Stimulated activated CD4-positive, alpha-beta T cell treated with anti-CD3 and anti-CD28 coated beads, Interleukin-15, amount 100 ng/mL, for 1 hour (primary cell): ENCODE measurements at regions not wholly inside any gene's neighbourhood (a gene's known extent, or its start where the extent isn't known, plus 50 kb on each side); places are given as distances from the start of the nearest gene placed in this dataset.

Experiments
- DNase-seq, 2 donors: peaks; one replicate each; pipeline ENCODE4 v3.0.0-alpha.2; 2020; ENCODE audit warnings: low read depth in 1 of 2, low spot score in 1 of 2

DNA sequence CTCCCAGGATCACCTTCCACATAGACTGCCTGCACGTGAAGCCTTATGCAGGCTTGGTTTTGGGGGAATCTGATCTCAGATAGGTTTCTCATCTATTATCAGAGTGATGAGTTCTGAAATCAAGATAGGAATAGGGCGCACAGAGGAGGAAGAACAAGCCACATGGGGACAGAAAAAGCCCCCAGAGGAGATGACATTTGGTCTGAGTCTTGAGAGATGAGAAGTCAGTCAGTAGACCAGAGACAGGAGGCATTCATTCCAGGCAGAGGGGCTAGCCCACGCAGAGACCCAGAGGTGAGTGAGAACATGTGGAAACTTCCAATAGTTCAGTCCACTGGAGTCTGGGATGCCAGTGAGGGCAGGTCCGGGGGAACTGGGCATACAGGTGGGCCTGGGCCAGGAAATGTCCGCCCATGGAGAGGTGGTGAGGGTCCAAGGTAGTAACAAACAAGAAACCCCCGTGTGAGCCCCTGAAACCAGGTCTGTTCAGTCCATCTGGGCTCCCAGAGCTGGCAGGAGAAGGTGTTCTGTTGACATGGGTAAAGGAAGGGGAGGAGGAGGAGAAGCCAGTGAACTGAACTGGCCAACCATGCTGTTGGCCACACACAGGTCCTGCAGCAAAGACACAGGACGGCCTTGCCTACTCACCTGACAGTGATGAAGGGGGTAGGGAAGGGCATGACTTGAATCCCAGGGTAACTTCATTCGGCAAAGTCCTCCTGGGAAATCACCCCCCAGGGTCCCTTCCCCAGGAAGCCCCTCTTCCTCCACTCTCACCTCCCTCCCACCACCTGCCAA lies 69.3 kb upstream of the SMNDC1 start:
- no peak for DNase-seq

DNA sequence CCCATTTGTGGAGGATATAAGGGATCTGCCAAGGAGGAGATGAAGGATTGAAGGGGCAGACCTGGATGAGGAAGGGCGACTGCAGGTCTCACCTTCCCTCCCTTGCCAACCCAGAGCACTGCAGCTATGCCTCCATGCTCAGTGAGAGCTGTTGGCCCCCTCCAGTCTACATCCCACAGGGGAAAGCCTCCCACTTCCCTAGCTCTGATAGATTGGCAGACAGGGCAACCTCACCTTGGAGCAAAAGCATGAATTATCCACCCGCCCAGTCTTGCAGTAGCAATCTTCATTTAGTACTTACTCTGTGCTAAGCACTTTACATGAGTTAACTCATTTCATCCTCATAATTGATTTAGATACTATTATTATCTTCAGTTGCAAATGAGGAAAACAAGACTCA lies 70.4 kb upstream of the SMNDC1 start:
- no peak for DNase-seq

DNA sequence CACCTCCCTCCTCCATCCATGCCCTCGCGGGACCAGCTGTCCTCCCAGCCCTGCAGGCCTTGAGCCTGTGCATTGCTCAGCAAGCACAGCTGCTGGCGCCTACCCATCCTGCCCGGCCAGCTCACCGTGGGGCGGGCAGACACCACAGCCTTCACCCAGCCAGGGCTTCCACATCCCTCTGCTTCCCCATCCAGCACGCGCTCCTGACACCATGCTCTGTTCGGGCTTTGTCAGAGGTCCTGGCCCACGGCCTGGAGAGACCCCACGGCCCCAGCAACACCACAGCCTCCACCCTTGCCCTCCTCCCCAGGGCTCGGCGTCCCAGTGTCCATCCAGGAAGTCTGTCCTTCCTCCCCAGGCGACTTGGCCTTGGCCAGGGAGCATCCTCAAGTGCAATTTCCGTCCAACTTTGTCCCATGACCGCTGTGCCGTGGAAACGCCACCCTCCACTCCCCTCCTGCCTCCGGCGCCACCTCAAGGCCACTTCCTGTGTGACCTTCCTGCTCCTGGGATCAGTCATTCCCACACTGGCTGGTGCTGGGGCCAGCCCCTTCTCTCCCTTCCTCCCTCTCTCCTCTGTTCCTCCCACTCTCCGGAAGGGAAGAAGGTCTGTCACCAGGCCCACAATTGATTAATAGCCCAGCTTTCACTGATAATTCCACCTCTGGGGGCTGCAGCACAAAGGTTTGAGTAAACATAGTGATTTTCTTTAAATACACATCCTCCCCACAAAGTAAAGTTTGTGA lies 71.5 kb upstream of the SMNDC1 start:
- DNase-seq = no peak

DNA sequence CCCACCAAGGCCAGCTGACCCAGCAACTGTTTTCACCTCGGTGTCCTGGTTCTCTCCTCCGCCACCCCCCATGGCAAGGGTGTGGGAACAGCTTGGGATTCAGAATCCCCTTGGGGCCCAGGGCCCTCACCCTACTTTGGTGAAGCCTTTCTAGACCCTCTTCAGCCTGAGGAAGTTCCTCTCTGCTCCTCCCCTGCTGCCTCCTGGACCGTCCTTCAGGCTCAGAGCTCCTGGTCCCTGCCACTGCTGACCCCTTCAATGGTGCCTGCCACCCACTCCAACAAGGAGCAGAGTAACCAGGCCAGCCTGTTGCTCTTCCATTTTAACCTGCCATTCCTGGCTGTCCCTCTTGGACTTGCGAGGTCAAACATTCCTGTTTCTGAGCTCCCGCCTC lies 72.0 kb upstream of the SMNDC1 start:
- no peak for DNase-seq

DNA sequence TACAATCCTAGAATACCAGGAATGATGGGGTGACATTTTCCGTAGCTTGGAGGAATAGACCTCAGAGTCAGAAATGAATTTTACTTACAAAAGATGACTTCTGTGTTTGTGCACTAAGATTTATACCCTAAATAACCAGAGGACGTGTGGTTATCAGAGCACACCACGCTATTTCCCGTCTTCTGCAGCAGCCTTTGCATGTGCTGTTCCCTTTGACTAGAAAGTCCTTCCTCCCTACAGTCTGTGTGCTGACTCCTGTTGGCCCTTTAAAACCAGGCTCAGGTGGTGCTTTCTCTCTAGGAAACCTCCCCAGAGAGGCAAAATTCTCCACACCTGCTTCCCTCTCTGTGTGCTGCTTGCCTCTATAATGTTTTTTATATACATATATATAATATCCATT lies 73.3 kb upstream of the SMNDC1 start:
- no peak for DNase-seq

DNA sequence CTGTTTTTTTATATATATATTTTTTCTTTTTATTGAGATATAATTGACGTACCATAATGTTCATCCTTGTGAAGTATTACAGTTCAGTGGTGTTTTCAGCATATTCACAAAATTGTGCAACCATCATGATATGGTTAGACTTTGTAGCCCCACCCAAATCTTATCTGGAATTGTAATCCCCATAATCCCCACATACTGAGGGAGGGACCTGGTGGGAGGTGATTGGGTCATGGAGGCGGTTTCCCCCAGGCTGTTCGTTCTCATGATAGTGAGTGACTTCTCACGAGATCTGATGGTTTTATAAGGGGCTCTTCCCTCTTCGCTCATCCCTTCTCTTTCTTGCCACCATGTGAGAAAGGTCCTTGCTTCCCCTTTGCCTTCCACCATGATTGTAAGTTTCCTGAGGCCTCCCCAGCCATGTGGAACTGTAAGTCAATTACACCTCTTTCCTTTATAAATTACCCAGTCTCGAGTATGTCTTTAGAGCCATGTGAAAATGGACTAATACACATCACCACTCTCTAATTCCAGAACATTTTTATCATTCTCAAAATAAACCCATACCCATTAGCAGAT lies 73.9 kb upstream of the SMNDC1 start:
- DNase-seq = no peak

DNA sequence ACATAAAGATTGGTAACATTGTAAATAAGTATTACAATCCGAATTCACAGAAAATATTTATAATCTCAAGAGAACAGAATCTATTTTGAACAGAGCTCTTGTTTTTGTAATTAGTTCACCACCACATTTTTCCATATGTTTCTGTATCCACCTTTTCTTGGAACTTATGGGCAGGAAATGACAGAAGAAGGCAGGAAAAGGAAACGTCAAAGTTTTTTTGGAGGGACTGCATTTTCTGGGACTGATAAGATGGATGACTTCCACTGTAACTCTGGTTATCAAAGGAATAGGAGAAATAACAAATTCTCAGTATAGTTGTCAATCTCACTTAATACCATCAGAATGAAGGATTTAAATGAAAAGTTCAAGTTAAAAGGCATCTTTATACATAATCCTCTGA lies 75.1 kb upstream of the SMNDC1 start:
- no peak for DNase-seq

DNA sequence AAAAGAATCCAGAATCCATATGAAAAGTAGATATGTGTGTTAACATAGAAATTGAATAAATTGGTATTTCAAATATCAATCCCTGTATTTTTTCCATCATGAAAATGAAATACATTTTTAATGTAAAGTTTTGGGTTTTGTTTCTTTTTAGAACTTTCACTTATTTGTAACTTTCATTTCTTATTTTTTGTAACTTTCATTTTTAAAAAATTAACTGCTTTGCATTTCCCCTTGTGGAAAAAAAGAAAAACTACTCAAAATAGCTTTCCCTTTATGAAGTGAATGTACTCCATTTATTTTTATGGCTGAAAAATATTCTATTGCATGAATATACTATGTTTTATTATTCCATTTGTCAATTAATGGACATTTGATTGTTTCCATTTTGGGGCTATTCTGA lies 75.6 kb upstream of the SMNDC1 start:
- no peak for DNase-seq

DNA sequence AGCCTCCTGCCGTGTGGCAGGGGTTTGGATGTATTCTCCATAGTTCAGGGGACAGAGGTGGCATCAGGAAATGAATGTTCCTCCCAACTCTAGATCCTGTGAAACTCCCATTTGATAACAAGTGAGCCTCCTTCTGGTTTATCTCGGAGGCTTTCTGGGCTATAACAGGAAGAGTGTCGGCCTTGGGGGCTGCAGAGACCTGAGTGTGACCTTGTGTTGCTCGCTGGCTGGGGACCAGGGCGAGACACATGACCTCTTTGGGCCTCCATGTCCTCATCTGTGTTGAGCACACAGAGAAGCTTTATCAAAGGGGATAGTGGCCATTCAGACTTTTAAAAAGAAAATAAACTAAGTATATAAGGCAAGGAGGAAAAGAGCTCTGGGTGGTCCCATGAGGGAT lies 78.0 kb upstream of the SMNDC1 start:
- DNase-seq = no peak

DNA sequence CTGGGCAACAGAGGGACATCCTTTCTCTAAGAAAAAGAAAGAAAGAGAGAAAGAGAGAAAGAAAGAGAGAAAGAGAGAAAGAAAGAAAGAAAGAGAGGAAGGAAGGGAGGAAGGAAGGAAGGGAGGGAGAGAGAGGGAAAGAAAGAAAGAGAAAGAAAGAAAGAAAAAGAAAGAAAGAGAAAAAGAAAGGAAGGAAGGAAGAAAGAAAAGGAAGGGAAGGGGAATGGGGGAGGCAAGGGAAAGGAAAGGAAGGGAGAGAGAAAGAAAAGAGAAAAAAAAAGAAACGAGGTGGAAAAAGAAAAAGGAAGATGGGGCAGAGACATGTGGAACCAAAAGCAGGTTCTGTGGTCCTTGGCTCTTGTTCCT lies 82.9 kb upstream of the SMNDC1 start:
- no peak for DNase-seq

DNA sequence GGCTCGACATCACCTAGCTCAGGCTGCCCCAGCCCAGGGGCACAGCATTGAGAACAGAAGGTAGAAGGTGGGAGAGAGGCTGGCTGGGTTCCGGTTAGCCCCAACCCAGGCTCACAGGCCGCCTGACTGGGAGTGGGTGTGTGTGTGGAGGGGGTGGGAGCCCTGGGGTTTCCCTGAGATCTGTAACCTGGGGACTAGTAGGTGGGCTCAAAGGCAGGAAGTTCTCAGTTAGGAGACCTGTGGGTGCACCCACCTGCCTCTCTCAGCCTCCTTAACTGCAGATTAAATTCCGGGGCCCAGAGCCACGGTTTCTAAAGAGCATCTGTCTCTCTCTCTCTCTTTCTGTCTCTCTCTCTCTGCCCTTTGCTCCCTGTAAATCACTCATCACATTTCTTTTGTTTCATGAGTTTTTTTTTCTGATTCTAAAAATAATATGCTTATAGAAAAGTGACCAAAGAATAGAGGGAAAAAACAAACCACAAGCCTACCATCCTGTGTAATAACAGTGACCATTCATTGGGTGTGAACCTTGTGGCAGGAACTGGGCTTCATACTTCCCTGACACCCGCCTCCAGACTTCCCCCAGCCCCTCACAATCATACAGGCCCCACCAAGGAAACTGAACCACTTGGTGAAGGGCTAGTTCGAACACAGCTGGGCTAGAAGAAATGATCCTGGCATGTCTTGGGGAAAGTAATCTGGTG lies 83.4 kb upstream of the SMNDC1 start:
- DNase-seq = peak in 1 of 2 donors; percentile 29

DNA sequence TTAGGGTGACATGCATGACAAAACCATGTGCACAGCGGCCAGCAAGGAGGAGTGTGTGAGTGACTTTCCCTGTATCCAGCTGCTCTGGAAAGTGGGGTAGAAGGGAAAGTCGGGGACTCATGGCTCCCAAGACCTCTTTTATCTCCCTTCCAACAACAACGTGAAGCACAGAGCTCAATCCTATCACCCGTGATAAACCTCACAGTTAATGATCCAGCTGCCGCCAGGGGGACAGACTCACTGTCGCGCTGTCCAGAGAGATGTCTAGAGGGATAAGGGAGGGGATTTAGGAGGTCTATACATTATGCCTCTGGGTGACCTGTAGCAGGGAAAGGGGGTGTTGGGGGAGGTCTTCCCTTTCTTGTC lies 84.0 kb upstream of the SMNDC1 start:
- no peak for DNase-seq

DNA sequence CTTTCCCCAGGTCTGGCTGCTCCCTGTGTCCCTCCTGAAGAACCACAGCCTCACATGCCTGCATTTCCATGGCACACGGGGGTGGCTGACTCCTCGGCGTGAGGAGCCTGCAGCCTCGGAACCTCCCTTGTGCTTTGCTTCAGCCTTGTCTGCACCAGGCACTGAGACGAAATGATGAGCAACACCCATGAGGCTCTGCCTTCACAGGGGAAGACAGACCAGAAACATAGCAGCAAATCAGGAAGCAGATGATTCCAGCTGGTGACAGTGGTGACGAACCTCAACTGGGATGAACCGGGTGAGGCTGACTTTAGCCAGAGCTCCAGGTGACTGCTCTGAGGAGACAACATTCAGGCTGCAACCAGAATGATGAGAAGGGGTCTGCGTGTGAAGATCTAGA lies 84.5 kb upstream of the SMNDC1 start:
- no peak for DNase-seq

DNA sequence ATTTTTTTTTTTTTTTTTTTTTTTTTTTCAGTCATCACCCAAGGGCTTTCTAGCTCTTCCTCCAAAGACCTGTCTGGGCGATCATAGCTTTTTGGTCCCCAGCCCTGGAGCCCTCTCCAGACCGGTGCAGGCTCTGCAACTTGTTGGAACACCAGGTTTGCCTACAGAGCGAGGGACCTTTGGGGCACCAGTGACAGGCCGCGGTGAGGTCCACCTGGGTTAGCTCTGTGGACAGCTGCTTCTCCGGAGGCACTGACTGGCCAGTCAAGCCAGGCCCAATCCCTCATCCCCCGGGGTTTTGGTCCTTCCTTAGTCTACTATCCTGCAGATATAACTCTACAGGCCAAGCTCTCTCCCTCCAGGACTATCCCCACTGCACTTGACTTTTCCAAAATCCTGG lies 86.8 kb upstream of the SMNDC1 start:
- no peak for DNase-seq

DNA sequence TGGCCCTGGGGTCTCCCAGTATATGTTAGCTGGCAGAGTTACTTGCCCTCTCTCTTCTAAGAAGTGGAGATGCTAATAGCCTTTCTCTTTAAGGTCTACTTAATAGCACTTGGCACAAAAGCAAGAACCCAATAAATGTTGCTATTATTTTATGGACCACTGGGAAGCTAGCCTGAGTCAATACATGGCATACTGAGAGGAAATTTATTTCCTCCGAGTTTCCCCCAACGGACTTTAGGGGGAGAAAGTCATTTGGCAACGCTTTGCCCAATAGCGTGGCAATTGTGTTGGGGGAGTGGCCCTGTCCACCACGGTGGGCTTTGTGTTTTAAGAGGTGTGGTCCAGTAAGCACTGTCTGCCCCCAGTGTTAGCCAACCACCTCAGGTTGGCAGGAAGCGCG lies 87.4 kb upstream of the SMNDC1 start:
- no peak for DNase-seq

DNA sequence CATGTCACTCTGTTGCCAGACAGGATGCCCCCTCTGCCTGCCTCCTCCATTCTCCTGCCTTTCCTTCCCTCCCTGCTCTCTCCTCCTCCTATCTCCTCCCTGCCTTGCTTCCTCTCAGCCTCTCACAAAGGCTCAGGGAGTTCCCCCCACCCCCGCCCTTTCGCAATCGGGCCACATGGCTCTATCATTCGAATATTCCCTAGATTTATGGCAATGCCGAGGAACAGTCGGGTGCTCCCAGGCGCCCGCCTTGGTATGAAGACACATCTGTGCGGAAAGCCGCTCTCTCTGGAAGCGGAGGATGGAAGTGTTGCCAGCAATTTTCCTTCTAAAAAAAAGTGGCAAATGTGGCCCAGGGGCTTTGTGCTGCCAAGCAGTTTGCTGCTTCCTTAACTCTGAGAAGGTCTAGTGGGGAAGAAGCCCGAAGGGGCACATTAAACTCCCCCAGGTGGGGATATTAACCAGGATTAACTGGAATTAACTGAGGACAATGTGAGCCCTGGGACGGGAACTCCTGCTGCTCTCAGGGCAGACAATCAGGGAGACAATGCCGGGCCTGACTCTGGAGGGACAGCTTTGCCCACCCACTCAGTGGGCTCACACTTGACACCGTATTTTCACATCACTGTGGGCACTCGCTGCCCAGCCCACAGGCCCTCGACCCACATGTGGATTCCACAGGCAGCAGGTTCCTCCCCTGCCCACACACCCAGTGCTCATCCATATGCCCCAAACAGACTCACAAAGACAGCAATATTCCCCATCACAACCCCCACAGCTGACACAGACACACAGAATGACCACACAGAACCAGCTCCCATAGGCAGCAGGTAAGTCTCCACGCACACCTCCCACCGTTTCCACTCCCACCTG lies 88.4 kb upstream of the SMNDC1 start:
- DNase-seq = no peak

DNA sequence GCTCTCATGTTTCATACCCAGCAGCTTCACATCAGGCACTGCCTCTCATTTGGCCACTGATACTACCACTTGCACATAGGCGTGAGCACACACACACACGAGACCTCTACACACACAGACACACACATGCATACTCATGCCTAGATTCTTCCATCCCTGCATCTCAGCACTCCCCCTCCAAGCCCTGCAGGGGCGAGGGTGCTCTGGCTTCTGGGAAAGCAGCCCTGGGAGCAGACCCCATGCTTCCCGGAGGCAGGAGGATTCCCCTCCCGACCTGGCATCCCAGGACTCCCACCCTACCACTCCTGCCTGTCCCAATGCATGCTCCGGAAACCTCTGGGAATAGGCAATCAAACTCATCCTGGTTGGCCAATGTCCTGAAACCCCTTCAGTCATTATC lies 89.1 kb upstream of the SMNDC1 start:
- DNase-seq = no peak

DNA sequence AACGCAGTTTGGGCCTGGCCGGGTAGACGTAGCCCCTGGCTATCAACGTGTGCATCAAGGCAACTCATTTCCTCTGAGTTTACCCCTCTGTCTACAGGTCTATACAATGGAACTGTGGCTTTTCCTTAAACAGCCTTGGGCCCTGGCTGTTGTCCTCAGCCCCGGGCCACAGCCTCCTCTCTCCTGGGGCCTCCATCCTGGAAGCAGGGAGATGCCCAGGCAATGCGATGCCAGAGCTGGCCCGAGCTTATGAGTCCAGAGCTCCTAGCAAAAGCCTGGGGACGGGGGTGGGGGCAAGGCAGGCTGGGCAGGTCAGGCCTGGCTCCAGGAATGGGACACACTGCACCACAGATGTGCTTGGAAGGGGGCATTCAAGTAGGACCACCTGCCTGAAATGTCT lies 89.6 kb upstream of the SMNDC1 start:
- no peak for DNase-seq

DNA sequence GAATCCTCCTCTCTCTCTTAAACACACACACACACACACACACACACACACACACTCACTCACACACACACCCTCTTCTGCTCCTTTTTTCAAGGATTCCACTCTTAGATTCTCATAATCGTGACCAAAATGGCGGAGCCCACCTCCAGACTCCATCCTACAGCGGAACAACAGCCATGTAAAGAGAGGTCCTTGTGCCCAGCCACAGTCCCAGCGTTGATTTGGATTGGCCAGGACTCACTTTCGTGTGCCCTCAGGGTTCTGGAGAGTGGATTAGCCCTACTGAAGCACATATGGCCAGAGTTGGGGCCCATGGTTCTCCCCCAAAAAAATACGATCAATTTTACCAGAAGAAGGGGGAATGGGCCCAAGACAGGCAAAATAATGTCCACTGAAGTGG lies 90.2 kb upstream of the SMNDC1 start:
- no peak for DNase-seq

DNA sequence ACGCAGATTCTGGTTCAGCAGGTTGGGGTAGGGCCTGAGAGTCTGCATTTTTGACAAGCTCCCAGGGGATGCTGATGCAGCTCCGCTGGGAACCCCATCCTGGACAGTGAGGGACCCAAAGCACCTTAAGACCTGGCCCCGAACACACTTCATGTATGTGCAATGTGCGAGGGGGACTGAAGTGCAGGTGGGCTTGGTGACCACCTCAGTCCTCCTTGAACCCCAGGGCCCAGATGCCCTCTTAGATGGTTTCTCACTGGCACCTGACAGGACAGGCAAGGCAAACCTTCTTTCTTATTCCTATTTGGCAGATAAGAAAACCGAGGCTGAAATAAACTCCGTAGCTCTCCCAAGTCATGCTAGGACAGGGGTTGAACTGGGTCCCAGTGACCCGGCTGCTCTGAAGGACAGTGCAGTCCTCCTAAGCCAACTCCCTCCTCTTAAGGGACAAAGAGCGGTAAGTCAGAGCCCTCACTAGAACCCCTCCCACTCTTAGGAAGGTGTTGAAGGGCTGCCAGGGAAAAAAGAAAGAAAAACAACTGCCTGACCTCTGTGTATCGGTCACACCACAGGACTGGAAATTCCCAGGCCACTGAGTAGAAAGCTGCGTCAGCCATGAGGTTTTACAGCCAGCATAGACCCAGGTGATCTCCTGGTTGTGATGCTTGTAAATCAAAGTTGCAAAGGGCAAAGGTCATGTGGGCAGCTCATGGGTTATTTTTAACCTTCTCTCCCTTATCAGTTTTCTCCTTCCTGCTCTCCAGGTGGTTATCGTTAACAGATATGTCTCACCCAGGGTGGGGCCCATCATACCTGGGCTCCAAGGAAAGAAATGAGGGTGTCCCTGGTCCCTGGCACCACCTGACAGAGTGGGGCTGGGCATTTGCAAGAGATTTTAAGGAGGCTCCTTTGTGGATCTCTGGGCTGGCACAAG lies 90.9 kb upstream of the SMNDC1 start:
- no peak for DNase-seq
